Neural cell (in vitro differentiated cells): ENCODE measurements at regions not wholly inside any gene's neighbourhood (a gene's known extent, or its start where the extent isn't known, plus 50 kb on each side); places are given as distances from the start of the nearest gene placed in this dataset.

Experiments used
- H2AFZ ChIP-seq: fragments of 200-600, 300-800 bp; sonication (generic), shearing (Covaris generic); 2 replicates; pipeline ENCODE4 v1.6.0; 2014; ENCODE audit warnings: low read depth, mild to moderate bottlenecking, antibody characterized with exemption, low read length, moderate library complexity
- H3F3A ChIP-seq: fragments of 200-600 bp; shearing (Covaris generic); 2 replicates; pipeline ENCODE4 v1.6.1; 2016; ENCODE audit warnings: mild to moderate bottlenecking, moderate library complexity, mixed read lengths, antibody characterized with exemption, low read length; ENCODE audit not compliant: insufficient read depth, poor library complexity, severe bottlenecking
- H3K27ac ChIP-seq: fragments of 200-600, 300-800 bp; sonication (generic), shearing (Covaris generic); 2 replicates; pipeline ENCODE4 v1.5.1; 2014; ENCODE audit warnings: mild to moderate bottlenecking, low read length, moderate library complexity
- H3K27me3 ChIP-seq: fragments of 300-800, 200-600 bp; sonication (generic), shearing (Covaris generic); 2 replicates; pipeline ENCODE4 v1.6.0; 2014; ENCODE audit warnings: mild to moderate bottlenecking, low read depth, low read length, moderate library complexity; ENCODE audit not compliant: insufficient read depth
- H3K36me3 ChIP-seq: fragments of 300-800, 200-600 bp; sonication (generic), shearing (Covaris generic); 2 replicates; pipeline ENCODE4 v1.5.1; 2014; ENCODE audit warnings: mild to moderate bottlenecking, antibody characterized with exemption, low read length, moderate library complexity; ENCODE audit not compliant: insufficient read depth
- H3K4me2 ChIP-seq: fragments of 300-800, 200-600 bp; sonication (generic), shearing (Covaris generic); 2 replicates; pipeline ENCODE4 v1.6.0; 2014; ENCODE audit warnings: mild to moderate bottlenecking, low read length
- H3K4me3 ChIP-seq: fragments of 300-800, 200-600 bp; sonication (generic), shearing (Covaris generic); 2 replicates; pipeline ENCODE4 v1.5.1; 2014; ENCODE audit warnings: mild to moderate bottlenecking, low read length, moderate library complexity
- H3K79me2 ChIP-seq: fragments of 200-600 bp; shearing (Covaris generic); replicated peaks from 2 replicates; pipeline ENCODE4 v1.6.0; 2014; ENCODE audit warnings: mild to moderate bottlenecking, low read length, moderate library complexity; ENCODE audit not compliant: insufficient read depth
- H3K9ac ChIP-seq: fragments of 300-800, 200-600 bp; sonication (generic), shearing (Covaris generic); 2 replicates; pipeline ENCODE4 v1.6.1; 2016; ENCODE audit warnings: mild to moderate bottlenecking, low read length, mixed read lengths
- H3K9me2 ChIP-seq: fragments of 200-600 bp; shearing (Covaris generic); 2 replicates; pipeline ENCODE4 v1.6.1; 2016; ENCODE audit warnings: mild to moderate bottlenecking, low read length, mixed read lengths; ENCODE audit not compliant: insufficient read depth
- H3K9me3 ChIP-seq: fragments of 200-600, 300-800 bp; sonication (generic), shearing (Covaris generic); 2 replicates; pipeline ENCODE4 v1.6.1; 2016; ENCODE audit warnings: mild to moderate bottlenecking, mixed run types, low read length, moderate library complexity, mixed read lengths
- H4K20me1 ChIP-seq: fragments of 200-600 bp; shearing (Covaris generic); 2 replicates; pipeline ENCODE4 v1.6.1; 2016; ENCODE audit warnings: mild to moderate bottlenecking, mixed run types; ENCODE audit not compliant: insufficient read depth
- EP300 ChIP-seq: fragments of 450-650 bp; conservative IDR thresholded peaks from 2 replicates; pipeline ENCODE4 v1.6.1; 2014; ENCODE audit warnings: antibody characterized with exemption, mild to moderate bottlenecking, moderate library complexity; ENCODE audit not compliant: poor library complexity, severe bottlenecking
- EZH2 ChIP-seq: fragments of 200-600, 300-800 bp; shearing (Covaris generic), sonication (generic); IDR thresholded peaks from 2 replicates; pipeline ENCODE4 v1.6.1; 2014; ENCODE audit warnings: antibody characterized with exemption, low read length, borderline replicate concordance, mild to moderate bottlenecking; ENCODE audit not compliant: insufficient read depth, poor library complexity, severe bottlenecking
- MXI1 ChIP-seq: fragments of 450-650 bp; conservative IDR thresholded peaks from 2 replicates; pipeline ENCODE4 v1.6.1; 2014; ENCODE audit warnings: antibody characterized with exemption, mild to moderate bottlenecking; ENCODE audit not compliant: poor library complexity, severe bottlenecking
- POLR2AphosphoS5 ChIP-seq: IDR thresholded peaks from 2 replicates; pipeline ENCODE4 v1.6.1; 2012
- RAD21 ChIP-seq: fragments of 450-650 bp; conservative IDR thresholded peaks from 2 replicates; pipeline ENCODE4 v1.6.1; 2014; ENCODE audit warnings: antibody characterized with exemption, mild to moderate bottlenecking, moderate library complexity
- REST ChIP-seq: IDR thresholded peaks from 2 replicates; pipeline ENCODE4 v1.6.1; 2012; ENCODE audit warnings: borderline replicate concordance
- SMC3 ChIP-seq: fragments of 450-650 bp; conservative IDR thresholded peaks from 2 replicates; pipeline ENCODE4 v1.6.1; 2014; ENCODE audit warnings: antibody characterized with exemption, mild to moderate bottlenecking, moderate library complexity; ENCODE audit not compliant: poor library complexity
- TAF1 ChIP-seq: IDR thresholded peaks from 2 replicates; pipeline ENCODE4 v1.6.1; 2012; ENCODE audit warnings: low read depth
- TF ChIP-seq, protein P1 (sequence below): fragments of 450-650 bp; IDR thresholded peaks from 2 replicates; pipeline ENCODE4 v1.5.1; 2014; ENCODE audit warnings: antibody characterized with exemption, mild to moderate bottlenecking, moderate library complexity; ENCODE audit not compliant: poor library complexity, severe bottlenecking

- Histone ChIP-seq H3K4me2 (no peak overlapping the region), H3K4me3 (no peak overlapping the region), H3K9me2 (no peaks in the 10 kb centered on the region), H3F3A (no peaks in the 10 kb centered on the region), H2AFZ (no peak overlapping the region), H3K9ac (no peak overlapping the region), H3K79me2 (no peaks in the 10 kb centered on the region), H3K27ac (no peak overlapping the region), H3K27me3 (no peaks in the 10 kb centered on the region), H3K36me3 (no peaks in the 10 kb centered on the region), H3K9me3 (no peaks in the 10 kb centered on the region), H4K20me1 (no peaks in the 10 kb centered on the region)
- TF ChIP-seq RAD21 (no peak), POLR2AphosphoS5 (no peak), EZH2 (no peak), EP300 (no peak), MXI1 (no peak), SMC3 (no peak), REST (no peak), TAF1 (no peak)
- TF ChIP-seq, protein P1, sequence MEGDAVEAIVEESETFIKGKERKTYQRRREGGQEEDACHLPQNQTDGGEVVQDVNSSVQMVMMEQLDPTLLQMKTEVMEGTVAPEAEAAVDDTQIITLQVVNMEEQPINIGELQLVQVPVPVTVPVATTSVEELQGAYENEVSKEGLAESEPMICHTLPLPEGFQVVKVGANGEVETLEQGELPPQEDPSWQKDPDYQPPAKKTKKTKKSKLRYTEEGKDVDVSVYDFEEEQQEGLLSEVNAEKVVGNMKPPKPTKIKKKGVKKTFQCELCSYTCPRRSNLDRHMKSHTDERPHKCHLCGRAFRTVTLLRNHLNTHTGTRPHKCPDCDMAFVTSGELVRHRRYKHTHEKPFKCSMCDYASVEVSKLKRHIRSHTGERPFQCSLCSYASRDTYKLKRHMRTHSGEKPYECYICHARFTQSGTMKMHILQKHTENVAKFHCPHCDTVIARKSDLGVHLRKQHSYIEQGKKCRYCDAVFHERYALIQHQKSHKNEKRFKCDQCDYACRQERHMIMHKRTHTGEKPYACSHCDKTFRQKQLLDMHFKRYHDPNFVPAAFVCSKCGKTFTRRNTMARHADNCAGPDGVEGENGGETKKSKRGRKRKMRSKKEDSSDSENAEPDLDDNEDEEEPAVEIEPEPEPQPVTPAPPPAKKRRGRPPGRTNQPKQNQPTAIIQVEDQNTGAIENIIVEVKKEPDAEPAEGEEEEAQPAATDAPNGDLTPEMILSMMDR, result no peak
These were observed 425.7 kb upstream of the USP24 start for GRCh38 chr1:55640708-55641473.

- no peaks in the 10 kb centered on the region for H3K9me3 ChIP-seq
- no peaks in the 10 kb centered on the region for H4K20me1 ChIP-seq
- H3K4me3 ChIP-seq, result no peak overlapping the region
- H3K9ac ChIP-seq, result no peak overlapping the region
- no peaks in the 10 kb centered on the region for H3K27me3 ChIP-seq
- no peak overlapping the region for H3K27ac ChIP-seq
- no peaks in the 10 kb centered on the region for H3K9me2 ChIP-seq
- H3K36me3 ChIP-seq, result no peaks in the 10 kb centered on the region
- no peaks in the 10 kb centered on the region for H3F3A ChIP-seq
- TF ChIP-seq EP300, result no peak
- TF ChIP-seq SMC3, result no peak
- TF ChIP-seq MXI1, result no peak
- TF ChIP-seq REST, result no peak
- TF ChIP-seq, protein P1, result no peak
- TF ChIP-seq RAD21, result no peak
- no peaks in the 10 kb centered on the region for H3K79me2 ChIP-seq
- no peak overlapping the region for H2AFZ ChIP-seq
- H3K4me2 ChIP-seq, result no peak overlapping the region
These were observed 424.4 kb upstream of the USP24 start for GRCh38 chr1:55639526-55639925.
